Ecto neural progenitor cell (in vitro differentiated cells): ENCODE measurements at regions not wholly inside any gene's neighbourhood (a gene's known extent, or its start where the extent isn't known, plus 50 kb on each side); places are given as distances from the start of the nearest gene placed in this dataset.

Experiments
- DNase-seq: peaks from one replicate; pipeline ENCODE4 v3.0.0-alpha.2; 2018; ENCODE audit warnings: low spot score

DNA sequence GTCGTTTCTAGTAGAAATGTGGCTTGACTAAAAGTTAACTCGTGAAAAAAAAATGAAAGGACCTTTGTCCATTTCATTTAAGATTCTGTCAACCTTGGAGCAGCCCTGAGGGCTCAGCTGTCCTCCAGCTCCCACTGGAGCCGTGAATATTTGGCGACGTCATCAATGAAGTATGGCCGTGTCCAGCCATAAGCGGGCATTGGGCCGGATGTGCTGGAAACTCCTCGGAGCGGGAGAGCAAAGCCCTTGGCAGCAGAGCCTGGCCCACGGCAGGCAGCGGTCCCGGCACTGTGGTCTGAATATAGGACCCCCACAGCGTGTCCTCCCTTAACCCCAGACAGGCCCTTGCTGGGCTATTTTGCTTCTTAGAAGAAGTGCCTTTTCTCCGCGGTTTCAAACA lies 50.0 kb downstream of the JAKMIP3 start:
- DNase-seq, result no peak

DNA sequence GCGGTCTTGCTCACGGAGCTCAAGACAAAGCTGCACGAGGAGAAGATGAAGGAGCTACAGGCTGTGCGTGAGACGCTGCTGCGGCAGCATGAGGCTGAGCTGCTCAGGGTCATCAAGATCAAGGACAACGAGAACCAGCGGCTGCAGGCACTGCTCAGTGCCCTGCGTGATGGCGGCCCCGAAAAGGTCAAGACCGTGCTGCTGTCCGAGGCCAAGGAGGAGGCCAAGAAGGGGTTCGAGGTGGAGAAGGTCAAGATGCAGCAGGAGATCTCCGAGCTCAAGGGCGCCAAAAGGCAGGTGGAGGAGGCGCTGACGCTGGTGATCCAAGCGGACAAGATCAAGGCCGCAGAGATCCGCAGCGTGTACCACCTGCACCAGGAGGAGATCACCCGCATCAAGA lies 51.4 kb downstream of the JAKMIP3 start:
- DNase-seq, result no peak

GRCh38 chr10:132117636-132118190 lies 52.0 kb downstream of the JAKMIP3 start:
- DNase-seq, result no peak

GRCh38 chr10:132118366-132118765 lies 52.6 kb downstream of the JAKMIP3 start:
- no peak for DNase-seq

- DNase-seq, result no peak
Observed at GRCh38 chr10:132120200-132120599, 54.5 kb downstream of the JAKMIP3 start.

GRCh38 chr10:132120734-132121510 lies 55.2 kb downstream of the JAKMIP3 start:
- DNase-seq, result no peak

DNA sequence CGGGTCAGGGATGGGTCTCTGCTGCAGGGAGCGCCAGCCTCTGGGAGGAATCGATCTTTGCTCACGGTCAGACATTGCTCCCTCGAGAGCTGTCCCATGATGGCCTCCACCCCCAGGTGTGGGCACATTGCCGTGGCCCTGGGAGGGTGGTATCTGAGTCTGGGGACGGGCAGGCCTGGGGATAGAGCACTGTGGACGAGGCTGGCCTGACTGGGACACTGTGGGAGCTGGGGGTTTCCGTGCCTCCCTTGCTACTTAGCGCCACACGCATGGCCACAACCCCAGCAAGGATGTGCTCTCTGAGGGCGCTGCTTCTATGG lies 55.7 kb downstream of the JAKMIP3 start:
- DNase-seq, result no peak

DNA sequence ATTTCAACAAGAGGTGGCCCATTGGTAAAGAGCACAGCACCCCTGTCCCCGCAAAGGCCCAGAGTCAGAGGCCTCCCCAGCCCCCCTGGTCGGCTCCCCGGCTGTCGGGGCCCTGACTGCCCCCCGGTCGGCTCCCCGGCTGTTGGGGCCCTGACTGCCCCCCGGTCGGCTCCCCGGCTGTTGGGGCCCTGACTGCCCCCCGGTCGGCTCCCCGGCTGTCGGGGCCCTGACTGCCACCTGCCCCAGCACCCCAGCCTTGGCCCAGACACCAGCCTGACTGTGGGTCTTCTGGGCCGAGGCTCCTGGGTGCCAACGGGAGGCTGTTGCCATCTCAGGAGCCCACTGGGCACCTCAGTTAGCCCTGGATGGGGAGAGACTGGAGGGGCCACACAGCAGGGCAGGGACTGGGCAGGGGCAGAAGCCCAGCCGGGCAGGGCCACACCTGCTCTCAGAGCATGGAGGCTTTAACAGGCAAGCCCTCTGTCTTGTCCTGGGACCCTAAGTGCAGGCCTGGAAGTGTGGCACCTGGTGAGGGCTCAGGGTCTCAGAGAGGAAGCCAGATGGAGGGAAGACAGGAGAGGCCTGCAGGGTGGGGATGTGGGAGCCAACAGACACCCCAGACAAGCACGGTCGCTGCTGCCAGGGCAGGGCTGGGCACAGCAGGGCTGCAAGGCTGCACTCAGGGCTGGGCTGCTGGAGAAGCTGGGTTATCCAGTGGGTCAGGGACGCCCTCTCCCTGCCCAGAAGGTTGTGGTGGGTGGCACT lies 56.5 kb downstream of the JAKMIP3 start:
- DNase-seq, result no peak

DNA sequence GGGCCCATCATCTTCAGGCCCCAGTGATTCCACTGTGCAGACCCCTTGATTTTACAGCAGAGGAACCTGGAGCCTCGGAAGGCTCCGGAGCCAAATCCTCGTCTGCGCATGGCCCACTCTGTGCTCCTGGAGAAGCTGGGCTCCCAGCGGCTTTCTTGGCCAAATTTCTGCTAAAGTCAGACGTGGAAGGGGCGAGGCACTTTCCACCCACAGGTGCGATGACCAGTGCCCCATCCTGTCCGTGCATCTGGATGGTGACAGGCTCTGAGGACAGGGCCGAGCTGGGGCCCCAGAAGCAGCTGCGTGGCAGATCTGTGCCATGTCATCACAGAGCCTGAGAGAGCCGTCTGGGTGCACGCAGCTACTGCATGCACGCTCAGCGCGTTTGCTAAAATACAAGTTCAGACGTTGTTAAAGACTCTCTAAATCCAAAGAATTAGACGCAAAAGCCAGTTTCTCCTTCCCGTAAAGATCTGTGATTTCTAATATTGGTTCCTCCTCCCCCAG lies 57.2 kb downstream of the JAKMIP3 start:
- no peak for DNase-seq

DNA sequence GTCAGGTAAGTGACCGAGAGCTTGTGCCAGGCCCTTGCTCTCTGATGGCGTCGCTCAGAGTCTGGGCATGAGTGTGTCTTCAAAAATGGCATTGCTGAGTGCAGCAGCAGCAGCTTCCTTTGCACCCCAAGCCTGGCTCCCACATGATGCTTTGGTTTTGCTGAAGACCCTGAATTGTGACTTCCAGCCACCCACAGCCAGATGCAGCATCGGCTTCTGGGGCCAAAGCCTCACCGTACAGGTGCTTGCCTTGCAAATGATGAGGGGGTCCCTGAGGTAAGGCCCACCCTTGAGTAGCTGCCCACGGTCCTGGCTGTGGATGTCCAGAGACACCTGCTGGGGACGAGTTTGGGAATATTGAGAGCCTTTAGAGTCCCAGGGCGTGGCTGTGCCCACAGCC lies 57.9 kb downstream of the JAKMIP3 start:
- no peak for DNase-seq

GRCh38 chr10:132124201-132124920 lies 58.6 kb downstream of the JAKMIP3 start:
- no peak for DNase-seq

DNA sequence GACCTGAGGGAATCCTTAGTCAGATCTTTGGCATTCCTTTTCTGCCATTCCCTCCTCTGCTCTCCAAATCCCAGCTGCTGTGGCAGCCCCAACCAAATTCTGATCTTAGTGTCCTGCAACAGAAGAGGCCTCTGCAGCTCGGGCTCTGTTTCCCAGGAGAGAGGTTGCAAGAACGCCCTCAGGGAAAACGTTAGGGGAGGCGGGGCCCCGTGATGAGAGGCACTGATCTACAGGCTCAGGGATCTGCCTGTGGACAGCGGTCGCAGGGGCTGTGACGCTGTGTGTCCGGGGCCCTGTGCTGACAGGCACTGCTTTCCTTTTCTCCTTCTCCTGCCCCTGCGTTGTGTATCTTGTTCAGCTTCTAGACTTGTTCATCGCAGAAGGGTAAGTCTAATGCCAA lies 57.3 kb upstream of the DPYSL4 start:
- DNase-seq, result peak; percentile 69

DNA sequence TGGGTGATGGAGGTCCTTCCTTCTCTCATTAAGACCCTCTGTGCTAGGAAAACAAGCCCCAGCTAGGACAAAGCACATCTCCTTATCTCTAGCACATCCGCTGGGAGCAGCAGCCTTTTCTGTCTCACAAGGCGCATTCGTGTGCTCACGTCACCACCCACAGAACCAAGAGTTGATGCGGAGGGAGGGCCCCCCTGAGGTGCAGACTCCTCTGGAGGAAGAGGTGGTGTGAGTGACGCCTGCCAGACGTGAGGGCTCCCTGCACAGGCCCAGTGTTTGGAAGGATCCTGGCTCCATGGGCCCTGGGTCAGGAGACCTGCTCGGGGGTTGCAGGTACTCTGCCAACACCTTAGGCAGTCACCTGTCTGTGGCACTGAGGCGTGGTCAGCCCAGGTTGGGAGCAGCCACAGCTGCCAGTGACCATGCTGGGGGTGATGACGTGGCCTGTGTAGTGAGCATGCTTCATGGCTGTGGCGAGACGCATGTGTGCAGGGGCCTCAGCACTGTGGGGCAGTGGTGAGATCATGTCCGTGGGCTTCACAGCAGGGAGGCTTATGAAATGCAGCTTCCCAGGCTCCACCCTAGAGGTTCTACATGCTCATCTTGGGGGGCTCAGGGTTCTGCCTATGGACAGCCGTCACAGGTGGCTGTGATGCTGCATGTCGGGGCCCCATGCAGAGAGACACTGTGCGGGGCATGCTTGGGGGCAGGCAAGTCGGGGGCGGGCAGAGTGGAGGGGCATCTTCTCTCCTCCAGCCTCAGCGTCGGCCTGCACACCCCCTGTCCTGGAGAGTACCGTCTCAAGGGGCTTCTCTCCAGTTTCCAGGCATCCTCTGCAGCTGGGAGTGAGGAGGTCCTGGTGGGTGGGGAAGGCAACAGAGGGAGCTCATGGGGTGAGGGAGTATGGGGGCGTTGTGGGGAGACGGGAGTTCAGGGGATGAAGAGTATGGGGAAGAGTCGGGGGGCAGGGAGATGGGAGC lies 56.2 kb upstream of the DPYSL4 start:
- no peak for DNase-seq

GRCh38 chr10:132131581-132132420 lies 54.9 kb upstream of the DPYSL4 start:
- no peak for DNase-seq

DNA sequence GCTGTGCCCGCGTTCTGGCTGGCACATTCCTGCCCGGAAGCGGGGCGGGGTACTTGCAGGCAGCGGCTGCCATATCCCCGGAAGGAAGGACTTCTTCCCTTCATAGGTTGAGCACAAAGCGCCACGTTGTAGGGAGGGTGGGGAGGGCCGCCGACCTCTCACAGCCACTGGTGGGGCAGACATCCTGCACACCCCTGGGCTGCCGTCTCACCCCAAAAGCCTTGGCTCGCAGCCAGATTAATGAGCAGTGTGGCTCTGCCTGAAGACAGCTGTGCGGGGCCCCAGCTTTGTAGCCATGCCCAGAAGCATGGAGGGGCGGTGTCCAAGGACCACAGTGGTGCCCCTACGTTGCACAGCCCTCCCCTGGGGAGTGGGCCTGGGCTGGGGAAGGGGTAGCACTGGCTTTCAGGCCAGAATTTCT lies 54.3 kb upstream of the DPYSL4 start:
- DNase-seq, result no peak

DNA sequence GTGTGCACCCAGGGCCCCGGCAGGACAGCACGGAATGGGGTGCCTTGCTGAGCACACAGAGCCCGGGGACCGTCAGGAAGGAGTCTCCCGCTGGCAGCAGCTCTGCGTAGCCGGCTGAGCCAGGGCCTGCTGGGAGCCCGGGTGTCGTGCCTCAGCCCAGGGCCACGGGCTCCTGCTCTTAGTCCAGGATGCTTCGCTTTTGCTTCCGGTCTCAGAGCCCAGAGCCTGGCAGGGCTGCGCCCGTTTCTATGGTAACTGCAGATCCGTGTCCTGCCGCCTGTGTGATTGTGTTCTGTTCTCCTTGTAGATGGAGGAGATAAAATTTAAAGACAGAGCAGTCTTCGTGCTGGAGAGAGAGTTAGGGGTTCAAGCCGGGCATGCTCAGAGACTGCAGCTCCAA lies 53.7 kb upstream of the DPYSL4 start:
- no peak for DNase-seq

- no peak for DNase-seq
Observed at GRCh38 chr10:132133449-132134240, 53.1 kb upstream of the DPYSL4 start.

DNA sequence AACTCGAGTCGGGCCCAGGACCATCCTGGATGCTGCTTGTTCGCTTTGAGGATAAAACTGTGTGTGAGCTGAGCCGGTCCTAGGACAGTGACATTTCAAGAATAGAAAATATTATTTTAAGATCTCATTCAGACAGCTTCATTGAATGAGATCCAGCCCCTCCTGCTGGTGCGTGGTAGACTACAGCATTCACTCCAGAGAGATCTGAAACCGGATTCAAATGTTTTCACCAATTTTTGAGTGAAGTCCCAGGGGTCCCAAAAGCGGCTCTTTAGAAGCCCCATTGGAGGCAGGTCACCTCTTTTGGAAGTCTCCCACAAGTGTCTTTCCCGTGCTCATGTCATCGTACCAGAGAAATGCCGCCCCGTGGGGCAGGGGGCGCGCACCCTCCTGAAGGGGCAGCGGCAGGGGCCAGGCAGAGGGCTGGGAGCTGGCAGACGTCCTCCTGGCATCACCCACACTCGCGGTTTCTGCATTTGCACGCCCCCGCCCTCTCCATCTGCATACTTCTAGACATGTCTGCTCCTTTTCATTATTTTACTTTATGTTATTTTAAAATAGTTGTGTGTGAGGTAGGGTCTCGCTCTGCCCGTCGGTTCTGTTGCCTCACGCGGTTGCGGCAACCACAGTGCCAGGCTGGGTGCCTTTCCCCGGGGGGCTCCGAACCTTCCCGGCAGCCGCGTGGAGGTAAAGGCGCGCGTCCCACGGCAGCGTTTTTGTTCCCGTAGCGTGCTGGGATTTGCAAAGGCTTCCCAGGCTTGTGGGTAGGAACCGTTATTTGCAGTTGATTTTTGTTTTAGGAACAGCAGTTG lies 52.3 kb upstream of the DPYSL4 start:
- no peak for DNase-seq
